NCI-H748 (cell line): ENCODE measurements at regions not wholly inside any gene's neighbourhood (a gene's known extent, or its start where the extent isn't known, plus 50 kb on each side); places are given as distances from the start of the nearest gene placed in this dataset.

Source experiments
- DNase-seq: peaks from one replicate; lab custom pipeline; 2025; ENCODE audit not compliant: unreplicated experiment; lab: John Stamatoyannopoulos, UW

DNA sequence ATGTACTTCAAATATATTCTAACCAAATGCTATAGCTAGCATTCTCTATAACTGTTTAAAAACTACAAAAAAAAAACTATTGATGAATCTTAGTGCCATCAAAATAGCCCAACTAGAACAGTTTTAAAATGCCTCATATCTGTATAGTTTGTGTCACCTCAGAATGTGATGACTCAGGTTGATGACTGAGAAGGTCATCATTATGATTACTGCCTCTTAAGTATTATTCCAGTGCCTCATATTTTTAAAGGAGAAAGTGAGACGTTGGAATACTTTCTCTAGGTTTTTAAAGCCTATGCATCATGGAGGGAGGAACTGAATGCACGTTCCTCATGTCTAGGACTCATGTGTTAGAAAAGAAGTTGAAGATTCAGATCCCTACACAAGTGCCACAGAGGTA is 88.2 kb downstream of the TMA16 start:
- DNase-seq = no peak

DNA sequence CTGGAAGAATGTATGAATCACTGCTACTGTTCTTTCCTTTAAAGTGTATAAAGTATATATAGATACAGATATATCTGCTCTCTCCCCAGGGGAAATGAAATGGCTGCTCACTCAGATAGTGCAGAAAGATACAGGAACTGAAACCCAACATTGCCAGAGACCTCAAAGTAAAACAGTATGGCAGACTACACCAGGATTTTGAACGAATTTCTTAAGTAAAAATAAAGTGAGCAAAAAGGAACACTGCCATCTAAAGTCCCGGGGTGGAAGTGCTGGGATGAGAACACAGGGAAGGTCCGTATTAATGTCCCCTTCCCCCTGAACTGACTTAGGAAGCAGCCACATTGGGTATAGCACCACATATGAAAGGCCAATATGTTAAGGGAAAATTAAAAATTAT is 93.4 kb downstream of the TMA16 start:
- DNase-seq = peak; percentile 34

GRCh38 chr4:163588532-163588931 is 94.0 kb downstream of the TMA16 start:
- peak; percentile 69 for DNase-seq

GRCh38 chr4:163590103-163590502 is 95.6 kb downstream of the TMA16 start:
- DNase-seq = no peak

DNA sequence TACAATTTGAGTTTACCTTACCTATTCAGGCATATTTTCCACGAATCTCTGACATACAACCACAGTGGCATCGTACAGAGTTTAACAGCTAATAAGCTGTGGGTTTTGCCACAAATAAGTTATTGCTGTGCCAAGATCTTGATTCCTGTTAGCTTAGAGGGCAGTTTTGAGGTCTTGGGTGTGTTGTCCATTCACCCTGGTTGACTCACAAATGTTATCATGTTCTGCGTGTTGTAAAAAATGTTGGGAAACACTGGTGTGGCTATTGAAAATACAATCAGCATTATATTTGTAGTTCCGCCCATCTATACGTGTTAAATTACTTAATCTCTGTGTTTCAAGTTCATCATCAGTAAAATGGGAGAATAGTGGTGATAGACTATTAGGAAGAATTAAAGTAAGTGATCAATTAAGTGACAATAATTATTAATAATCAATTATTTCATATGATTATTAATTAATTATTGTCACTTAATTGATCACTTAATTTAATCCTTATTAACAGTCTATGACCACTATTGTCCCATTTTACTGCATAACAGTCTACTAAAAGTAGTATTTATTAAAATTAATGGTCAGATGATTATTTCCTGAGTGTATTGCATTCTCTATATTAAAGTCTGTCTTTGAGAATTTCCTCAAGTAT is 96.3 kb downstream of the TMA16 start:
- no peak for DNase-seq

GRCh38 chr4:163591614-163592020 is 97.1 kb downstream of the TMA16 start:
- peak; percentile 36 for DNase-seq

DNA sequence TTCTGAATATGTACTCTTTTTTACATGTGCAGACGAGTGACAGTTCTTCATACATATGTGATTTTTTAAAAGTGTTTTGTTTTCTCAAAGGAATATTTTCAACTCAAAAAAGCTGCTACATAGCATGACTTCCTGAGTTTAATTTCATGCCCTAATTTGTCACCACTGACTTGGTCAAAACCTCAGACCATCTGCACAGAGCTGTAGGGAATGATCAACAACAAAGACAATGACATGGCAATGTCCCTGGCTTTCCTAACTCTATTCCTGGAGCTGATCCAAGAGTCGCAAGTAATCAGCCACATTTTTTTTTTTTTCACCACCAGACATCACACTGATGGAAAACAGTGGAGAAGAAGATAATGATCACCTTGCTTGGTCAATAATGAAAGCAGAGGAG is 97.7 kb downstream of the TMA16 start:
- peak; percentile 82 for DNase-seq

DNA sequence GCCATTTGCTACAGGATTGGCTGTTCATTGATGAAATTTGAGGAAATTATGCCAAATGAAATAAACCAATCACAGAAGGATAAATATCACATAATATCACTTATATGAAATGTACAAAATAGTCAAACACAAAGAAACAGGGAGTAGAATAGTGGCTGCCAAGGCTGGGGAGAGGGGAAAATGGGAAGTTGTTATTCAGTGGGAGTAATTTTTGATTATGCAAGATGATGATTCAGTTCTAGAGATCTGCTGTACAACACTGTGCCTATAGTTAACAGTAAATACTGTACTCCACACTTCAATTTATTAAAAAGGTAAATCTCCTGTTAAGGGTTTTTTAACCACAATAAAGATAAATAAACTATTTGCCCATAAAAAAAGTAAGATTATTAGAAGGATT is 101.1 kb downstream of the TMA16 start:
- DNase-seq = no peak

DNA sequence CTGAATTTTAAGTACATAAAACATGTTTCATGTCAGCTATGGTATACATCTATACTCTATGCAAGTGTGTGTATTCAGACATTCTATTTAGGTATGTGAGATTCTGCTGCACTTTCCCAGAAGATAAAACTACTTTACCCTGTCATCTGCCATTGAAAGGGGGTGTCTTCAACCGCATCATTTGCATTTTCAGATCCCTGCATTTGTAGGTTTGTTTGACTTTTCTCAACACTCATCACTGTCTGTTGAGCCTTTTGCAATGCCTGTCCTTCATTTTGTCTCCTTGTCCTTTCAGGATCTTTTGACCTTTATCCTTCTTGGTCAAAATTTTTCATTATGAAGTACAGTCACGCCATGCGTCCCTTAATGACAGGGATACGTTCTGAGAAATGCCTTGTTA is 103.5 kb downstream of the TMA16 start:
- DNase-seq = no peak

DNA sequence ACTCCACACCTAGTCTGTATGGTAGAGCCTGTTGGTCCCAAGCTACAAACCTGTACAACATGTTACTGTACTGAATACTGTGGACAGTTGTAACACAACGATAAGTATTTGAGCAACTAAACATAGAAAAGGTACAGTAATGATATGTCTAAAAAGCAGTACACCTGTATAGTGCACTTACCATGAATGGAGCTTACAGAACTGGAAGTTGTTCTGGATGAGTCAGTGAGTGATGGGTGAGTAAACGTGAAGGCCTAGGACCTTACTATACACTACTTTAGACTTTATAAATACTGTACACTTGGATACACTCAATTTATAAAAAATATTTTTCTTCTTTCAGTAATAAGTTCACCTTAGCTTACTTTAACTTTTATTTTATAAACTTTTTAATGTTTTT is 104.0 kb downstream of the TMA16 start:
- DNase-seq = no peak

GRCh38 chr4:163600727-163601126 is 106.2 kb downstream of the TMA16 start:
- no peak for DNase-seq

DNA sequence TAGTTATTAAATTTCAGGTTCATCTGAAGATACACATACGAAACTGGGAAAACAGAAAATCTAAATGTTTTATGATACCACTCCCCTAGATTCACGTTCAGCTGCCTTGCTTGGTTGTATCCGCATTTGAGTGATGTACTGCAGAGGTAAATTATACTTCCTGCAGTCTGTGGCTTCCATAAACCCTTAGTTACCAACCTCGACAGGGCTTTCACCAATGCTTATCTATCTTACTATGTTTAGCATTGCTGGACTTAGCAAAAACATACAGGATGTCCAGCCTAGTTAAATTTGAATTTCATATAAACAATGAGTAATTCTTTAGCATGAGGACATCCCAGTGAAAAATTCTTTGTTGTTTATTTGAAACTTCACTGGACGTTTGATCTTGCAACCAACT is 108.8 kb downstream of the TMA16 start:
- DNase-seq = no peak

GRCh38 chr4:163606896-163607691 is 112.6 kb downstream of the TMA16 start:
- no peak for DNase-seq

- no peak for DNase-seq
These were observed 114.5 kb downstream of the TMA16 start for GRCh38 chr4:163609019-163609418.

DNA sequence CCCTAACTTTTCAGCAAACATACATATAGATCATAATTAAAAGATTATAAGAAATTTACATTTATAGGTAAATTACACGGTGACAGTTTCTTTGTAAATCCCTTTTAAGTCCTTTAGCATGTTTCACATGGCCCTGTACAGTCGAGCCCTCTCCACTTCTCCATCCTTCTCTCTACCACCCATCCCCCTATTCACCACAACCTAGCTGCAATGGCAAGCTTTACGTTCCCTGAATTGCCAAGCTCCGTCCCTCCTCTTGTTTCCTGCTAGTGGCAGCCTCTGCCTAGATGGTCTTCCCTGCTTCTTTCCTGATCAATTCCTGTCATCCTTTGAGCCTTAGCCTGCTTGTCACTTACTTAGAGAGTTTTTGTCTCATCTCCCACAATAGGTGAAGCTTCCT is 116.2 kb downstream of the TMA16 start:
- no peak for DNase-seq

DNA sequence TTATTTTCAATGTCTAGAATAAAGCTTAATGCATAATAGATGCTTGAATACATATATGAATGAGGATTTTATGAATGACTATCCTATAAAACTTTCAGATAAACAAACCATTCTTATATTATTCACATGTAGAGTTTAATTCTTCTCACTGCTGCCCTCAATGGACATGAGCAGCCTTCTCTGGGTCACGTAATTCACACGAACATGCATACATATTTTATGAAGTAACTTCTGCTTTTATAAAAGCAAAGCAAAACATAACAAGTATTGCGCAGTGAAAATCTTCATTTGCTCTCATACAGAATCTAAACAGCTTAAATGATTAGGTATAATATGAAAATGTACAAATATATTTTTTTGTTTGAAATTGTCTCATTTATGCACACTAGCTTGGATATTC is 116.7 kb downstream of the TMA16 start:
- DNase-seq = no peak

DNA sequence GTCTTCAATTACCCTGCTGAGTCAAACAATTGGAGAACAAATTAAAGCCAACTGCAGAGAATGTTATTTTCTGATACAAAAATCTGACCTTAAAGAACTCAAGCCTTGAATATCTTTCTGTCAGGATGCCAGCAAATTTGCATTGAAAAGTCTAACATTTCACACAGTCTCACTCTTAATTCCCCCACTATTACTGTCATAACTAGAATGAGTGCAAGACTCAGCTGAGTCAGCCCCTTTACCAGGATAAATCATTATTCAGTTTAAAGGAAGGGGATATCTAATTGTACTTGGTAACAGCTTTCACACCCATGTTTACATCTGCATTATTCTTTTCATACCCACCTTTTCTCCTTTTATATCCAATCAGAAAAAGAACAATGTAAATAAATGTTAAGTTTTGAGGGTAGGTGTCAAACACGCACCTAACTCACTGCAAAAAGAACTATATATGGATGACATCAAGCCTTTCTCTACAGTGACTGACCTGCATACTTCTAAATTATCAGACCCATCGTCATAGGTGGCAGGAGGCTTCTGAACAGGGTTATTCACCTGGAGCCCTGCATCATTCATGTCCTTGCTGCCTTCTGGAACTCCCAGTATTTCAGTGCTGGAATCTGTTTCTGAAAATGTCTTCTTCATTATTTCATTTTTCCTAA is 117.4 kb downstream of the TMA16 start:
- no peak for DNase-seq

- no peak for DNase-seq
These were observed 118.3 kb downstream of the TMA16 start for GRCh38 chr4:163612762-163613161.

GRCh38 chr4:163613383-163613782 is 118.9 kb downstream of the TMA16 start:
- no peak for DNase-seq

GRCh38 chr4:163614866-163615265 is 120.4 kb downstream of the TMA16 start:
- no peak for DNase-seq

- no peak for DNase-seq
These were observed 124.4 kb downstream of the TMA16 start for GRCh38 chr4:163618845-163619244.

- DNase-seq = no peak
These were observed 126.2 kb downstream of the TMA16 start for GRCh38 chr4:163620738-163621137.
